Fibroblast of peridontal ligament (primary cell): ENCODE measurements at regions not wholly inside any gene's neighbourhood (a gene's known extent, or its start where the extent isn't known, plus 50 kb on each side); places are given as distances from the start of the nearest gene placed in this dataset.
A peak's percentile ranks its signal among the peaks of the same experiment; 100 is the strongest.

ENCODE experiments used
- DNase-seq: peaks from one replicate; pipeline ENCODE4 v3.0.0-alpha.2; 2010; ENCODE audit errors: extremely low read depth

DNA sequence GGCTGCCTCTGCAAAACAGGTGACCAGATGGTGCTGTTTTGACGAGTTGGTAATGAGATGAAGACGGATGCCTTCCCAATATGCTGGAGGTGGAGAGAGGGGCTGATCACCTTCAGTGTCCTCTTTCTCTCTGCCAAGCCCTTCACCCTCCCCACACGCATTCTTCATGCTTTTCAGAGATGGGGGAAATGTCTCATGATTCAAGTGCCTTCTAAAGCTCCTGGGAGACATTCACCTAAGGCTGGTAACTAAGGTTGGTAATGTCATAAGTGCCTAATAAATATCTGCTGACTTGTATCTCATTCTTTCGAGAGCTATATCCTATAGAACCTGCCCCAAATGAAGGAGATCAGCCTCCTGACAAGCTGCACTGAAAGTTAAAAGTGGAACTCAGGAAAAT lies 86.2 kb upstream of the MBNL2 start:
- no peak for DNase-seq

DNA sequence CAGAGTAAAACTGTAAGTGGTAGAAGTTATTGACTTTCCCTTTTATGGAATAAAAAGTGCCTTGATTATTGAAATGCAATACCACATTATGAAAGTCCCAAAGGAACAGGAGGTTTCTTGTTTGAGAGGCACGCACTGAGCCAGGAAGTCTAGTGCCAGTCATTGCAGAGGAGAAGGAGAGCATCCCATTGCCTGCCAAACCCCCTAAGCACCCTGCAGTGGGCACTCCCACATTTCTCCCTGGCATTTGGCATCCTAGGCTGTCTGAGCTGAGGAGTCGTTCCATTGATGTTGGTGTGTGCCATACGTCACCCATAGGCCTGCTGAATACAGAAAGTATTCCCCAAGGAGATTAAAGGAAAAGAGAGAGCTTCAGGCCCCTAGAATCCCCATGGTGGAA lies 85.7 kb upstream of the MBNL2 start:
- DNase-seq: peak; percentile 29

DNA sequence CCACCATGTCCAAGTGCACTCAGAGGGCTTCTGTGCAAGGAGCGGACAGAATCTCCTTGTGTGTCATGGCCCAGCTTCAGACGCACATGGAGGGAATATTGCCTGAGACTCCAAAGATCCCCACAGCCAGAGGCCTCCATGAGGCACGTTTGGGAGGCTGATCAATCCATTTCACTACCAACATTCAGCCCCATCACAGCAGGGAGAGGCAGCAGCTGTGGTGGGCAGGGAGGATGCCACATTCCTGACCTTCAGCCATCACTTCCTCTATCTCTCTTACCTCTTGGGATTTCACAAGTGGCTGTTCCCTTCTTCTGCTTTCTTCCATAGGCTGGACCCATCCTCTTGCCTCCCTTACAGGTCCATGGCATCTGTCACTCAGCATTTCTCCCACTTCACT lies 82.4 kb upstream of the MBNL2 start:
- no peak for DNase-seq

DNA sequence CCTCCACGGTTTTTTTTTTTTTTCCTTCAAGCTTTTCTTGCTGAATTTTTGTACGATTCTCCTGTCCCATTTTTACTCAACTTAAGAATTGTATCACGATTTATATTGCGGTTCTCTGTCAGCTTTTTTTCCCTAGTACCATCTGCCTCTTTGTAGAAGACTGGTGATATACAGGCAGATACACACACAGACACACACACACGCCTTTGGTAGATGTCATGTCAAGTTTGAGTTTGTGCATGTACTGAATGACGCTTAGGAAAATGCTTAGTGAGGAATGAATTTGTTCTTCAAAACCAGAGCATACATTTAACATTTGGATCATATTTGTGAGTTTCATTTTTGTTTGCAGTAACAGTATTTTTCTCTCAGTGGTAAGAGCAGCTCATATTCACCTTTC lies 82.0 kb upstream of the MBNL2 start:
- DNase-seq: no peak

DNA sequence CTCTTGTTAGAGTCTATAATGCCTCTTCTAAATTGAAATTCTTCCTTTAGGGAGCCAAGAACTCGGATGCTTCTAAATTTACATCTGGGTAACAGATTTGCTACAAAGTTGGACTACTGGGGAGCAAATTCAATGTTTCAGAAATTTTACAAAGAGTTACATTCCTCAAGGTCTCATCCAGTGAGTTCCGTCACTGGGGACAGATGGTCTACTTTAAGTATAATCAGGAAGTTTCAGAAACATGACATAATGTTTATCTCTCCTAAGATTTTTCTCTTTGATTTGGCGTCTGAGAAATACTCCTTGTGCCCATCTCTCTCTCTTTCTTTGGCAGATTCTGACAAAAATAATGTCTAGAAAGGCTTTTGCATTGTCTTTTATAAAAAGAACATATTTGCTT lies 81.5 kb upstream of the MBNL2 start:
- DNase-seq: no peak

DNA sequence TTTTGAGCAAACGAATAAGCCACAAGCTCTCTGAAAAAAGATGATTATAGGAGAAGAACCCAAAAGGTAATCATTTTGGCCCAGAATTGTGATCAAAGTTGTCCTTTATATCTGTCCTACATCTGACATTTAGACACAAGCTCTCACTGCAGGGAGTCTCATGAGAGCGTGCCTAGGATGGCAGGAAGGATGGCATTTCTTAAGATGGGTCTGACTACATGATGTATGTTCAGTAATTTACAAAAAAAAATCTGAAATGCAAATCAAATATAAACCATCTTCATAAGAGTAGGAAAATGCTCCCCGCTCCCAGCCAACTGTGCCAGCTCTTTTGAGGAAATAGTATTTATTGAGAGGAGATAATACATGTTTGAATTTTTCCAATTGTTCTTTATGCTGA lies 81.0 kb upstream of the MBNL2 start:
- no peak for DNase-seq

DNA sequence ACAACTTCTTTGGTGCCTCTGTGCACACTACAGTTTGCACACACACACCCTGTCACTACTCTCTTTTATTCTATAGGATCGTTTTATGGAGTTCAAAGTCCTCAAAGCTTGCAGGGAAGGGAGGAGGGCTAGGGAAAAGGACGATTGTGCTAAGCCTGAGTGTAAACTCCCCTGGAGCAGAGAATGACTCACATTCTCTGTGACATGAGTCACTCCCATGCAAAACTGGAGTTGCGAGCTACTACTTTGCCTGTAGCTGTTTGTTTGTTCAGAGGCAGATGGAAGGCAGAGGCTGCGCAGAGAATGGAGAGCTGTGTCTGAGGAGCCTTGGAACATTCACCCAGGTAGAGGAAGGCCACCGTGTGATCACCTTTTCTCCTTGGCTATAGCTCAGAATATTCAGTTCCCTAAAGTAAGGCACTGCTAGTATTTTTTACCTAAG lies 80.5 kb upstream of the MBNL2 start:
- peak; percentile 76 for DNase-seq

DNA sequence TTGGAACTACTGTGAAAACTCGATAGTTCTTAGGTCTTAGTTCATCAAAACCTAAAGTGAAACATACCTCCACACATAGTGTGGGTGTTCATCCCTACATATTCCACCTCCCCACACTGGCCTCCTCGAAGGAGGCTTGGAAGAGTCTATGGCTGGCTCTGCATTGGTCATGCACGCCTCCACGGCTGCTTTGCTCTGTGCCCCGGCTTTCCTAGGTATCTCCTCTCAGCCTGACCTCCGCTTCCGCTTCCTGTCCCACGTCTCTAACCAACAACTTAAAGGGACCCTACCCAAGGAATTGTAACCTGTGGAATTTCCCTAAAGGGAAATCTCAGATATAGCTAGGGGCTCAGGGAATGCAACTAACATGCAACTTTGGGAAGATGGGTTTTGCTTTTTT lies 79.7 kb upstream of the MBNL2 start:
- DNase-seq: no peak

DNA sequence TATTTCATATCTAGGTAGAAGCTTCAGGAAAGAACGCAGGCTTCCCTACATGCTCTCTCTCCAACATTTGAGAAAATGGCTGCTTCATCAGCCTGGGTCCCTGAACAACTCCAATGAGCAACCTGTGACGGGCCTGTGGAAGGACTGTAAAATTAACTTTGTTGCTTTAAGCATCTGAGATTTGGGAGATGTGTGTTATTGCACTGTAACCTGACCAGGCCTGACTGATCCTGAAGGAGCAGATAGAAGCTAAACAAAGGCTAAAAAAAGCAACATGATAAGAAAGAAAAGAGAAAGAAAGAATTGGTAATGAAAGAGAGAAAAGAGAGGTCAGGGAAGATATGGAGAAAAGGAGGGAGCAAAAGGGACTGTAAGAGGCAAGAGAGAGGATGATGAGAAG lies 77.1 kb upstream of the MBNL2 start:
- DNase-seq: no peak

DNA sequence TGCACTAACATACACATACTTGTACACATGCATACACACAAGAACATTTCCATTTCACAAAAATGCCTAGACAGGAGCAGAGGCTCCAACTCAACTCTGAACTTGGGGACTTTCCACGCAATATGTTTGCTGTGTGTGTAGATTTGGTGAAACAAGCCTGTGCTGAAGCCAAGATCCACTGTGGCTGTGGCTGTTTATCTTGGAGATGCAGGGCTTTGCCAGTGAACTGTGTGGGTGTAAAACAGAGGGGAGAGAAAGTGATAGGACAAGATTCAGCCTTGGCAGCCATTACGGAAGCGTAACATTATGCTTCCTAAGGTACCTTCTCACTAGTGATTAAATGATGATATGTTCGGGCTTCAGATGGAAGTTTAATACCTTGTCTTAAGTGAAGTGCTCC lies 73.2 kb upstream of the MBNL2 start:
- no peak for DNase-seq

DNA sequence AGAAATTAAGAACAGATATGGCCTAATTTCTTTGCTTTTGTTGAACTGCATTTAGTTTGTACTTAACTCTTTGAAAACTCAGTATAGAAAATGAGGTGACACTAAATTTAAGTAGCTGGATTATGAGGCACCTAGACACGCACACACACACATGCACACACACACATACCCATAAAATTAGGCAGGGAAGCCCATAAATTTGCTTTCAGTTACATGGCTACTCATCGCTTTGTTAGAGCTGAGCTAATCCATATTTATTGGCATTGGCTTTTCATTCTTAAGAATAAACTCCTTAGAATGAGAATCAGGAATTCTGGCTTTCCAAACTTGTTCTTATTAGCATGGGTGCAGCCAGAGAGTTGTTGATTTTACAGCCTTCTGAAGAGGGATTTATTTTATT lies 61.7 kb upstream of the MBNL2 start:
- DNase-seq: no peak

DNA sequence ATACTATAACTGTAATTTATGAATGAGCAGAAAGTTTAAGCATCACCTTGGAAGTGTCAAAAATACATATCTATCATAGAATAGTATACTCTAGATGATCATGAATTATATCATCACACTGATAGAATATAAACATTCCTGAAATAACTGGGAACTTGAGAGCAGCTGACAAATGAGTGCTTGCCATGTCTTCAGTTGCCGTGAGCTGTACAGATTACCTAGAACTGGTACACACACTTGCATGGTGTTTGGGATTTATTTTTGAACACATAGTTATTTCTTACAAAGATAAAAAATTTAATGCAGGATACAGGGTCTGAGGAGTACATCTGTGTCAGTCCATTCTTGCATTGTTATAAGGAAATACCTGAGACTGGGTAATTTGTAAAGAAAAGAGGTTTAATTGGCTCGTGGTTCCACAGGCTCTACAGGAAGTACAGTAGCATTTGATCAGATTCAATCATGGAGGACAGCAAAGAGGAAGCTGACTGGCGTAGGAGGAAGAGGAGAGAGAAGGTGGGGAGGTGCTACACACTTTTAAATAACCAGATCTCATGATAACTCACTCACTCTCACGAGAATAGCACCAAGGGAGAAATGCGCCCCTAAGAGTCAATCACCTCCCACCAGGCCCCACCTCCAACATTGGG lies 60.4 kb upstream of the MBNL2 start:
- no peak for DNase-seq

DNA sequence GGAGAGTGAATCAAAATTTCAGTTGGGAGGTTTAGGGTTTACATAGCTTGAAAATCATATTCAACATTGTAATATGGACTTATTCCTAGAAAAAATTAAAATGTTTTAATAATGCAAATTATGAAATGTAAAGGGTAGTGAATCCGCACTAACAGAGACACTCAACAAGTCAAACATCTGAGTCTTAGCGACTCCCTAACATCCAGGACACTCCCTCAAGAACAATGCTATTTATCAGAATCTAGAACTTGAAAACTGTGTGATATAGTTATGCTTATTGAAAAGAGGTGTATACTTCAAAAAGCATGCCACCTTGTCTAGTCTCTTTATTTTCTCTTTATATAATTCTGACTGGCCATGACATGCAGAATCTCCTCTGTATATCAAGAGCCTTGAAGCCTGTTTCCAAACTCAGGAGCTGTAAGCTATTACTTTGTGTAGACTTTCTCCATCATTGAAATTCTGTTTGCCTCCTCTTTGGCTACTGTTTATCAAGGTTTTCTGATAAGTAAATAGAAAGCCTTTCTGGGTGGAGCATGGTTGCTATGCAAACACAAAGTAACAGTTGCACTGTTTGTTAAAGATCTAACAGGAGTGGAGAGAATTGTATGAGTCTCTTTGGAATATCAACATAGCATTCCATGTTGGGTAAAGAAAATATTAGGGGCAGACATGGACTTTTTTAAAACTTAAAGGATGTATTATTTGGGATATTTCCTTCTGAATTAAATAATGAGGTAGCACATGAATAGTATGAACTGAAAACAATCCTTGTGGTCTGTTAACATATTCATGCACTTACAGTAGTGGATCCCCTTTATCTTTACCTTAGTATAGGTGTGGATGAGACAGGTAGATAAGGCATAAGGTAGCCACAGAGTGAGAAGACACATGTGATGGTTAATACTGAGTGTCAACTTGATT lies 56.4 kb upstream of the MBNL2 start:
- no peak for DNase-seq

DNA sequence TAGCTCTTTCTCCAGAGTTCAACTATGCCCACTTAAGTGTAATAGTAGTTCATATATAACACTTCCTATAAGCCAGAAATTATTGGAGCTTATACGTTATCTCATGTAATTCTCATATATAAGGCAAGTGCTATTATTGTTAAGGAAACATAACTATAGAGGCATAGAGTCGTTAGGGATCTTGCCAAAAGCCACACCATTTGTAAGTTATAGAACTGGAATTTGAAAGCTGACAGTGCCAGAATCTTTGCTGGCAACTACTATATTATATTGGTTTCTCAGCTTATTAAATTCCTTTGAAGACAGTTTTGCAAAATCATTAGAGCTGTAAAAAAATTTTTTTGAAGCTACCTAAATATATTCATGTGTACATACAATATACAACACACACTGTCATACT lies 51.0 kb upstream of the MBNL2 start:
- DNase-seq: no peak
